ENCODE measurements at regions not wholly inside any gene's neighbourhood (a gene's known extent, or its start where the extent isn't known, plus 50 kb on each side); places are given as distances from the start of the nearest gene placed in this dataset.

DNA sequence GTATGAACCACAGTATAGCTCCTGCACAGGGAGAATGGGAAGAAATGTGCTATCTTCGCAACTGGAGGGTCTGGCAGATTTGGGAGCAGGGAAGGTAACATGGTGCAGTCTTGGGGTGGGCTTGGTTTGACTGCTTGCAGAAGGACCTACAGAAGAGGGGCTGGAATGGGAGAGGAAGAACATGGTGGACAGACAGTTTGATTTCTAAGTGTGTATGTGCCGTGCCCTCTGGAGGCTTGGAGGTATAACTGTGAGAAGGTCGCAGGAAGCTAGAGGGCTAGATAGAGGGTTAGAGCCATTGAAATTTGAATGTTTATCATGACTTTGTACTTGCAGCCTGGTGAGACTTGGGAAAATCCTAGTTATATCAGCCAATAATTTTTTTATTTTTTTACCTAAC lies 169.2 kb downstream of the SQOR start:
- FAIRE-seq (no peak), DNase-seq (ENCODE audit: low read depth, low spot score) (no peak), ATAC-seq (no peak)
- Histone ChIP-seq H3K4me1 (ENCODE audit: control insufficient read depth, insufficient read depth, low read length) (no peaks in the 10 kb centered on the region), H3K4me3 (no peak overlapping the region), H3K36me3 (ENCODE audit: control insufficient read depth in 2 of 2, insufficient read depth in 2 of 2, low read length in 1 of 2) (no peaks in the 10 kb centered on the region), H3K27ac (ENCODE audit: control insufficient read depth, insufficient read depth) (no peak overlapping the region), H3K9me3 (replicated peaks; ENCODE audit: control insufficient read depth, insufficient read depth, low read length) (no peaks in the 10 kb centered on the region), H2AFZ (ENCODE audit: control insufficient read depth, low read depth, low read length) (no peak overlapping the region), H3K79me2 (ENCODE audit: control insufficient read depth, insufficient read depth, low read length) (no peaks in the 10 kb centered on the region), H3K9ac (ENCODE audit: control insufficient read depth, insufficient read depth, low read length) (no peak overlapping the region), H3K4me2 (ENCODE audit: control insufficient read depth, insufficient read depth) (no peak overlapping the region), H3K27me3 (replicated peaks in 1 of 2; ENCODE audit: control insufficient read depth in 2 of 2, insufficient read depth in 2 of 2, low read length in 1 of 2) (no peaks in the 10 kb centered on the region), H4K20me1 (ENCODE audit: control insufficient read depth, insufficient read depth) (no peaks in the 10 kb centered on the region)
- ChIA-PET POLR2A (no interaction called here), CTCF (interaction anchor here (1.0 to 4.6 kb wide), 2 partner anchors 9 to 13 kb away, joined by 3 to 21 read pairs; no protein-coding TSS in a partner anchor), SMC1A (ENCODE audit: uncharacterized antibody, unreplicated experiment) (interaction anchor here (1.9 kb wide), 1 partner anchor 14 kb away, joined by 6 read pairs; no protein-coding TSS in a partner anchor), RAD21 (ENCODE audit: unreplicated experiment) (no interaction called here)
- BruUV-seq (replicated peaks): no TSS peak
- in situ Hi-C loops (cut with MboI): no loop called here
- intact Hi-C loops (cut with micrococcal nuclease; ENCODE audit: unreplicated experiment): no loop called here
- no peak for TF ChIP-seq JUNB (IDR thresholded peaks at IDR 0.05)
- TF ChIP-seq EGR1 (IDR thresholded peaks at IDR 0.05; ENCODE audit: borderline replicate concordance in 1 of 2, low read depth in 2 of 2, low read length in 2 of 2): no peak
- TF ChIP-seq NFXL1 (IDR thresholded peaks at IDR 0.05; ENCODE audit: borderline replicate concordance): no peak
- TF ChIP-seq CREB1 (IDR thresholded peaks at IDR 0.05; ENCODE audit: low read depth): no peak
- TF ChIP-seq CBFB (IDR thresholded peaks at IDR 0.05; ENCODE audit: low read depth): no peak
- TF ChIP-seq, protein P1, sequence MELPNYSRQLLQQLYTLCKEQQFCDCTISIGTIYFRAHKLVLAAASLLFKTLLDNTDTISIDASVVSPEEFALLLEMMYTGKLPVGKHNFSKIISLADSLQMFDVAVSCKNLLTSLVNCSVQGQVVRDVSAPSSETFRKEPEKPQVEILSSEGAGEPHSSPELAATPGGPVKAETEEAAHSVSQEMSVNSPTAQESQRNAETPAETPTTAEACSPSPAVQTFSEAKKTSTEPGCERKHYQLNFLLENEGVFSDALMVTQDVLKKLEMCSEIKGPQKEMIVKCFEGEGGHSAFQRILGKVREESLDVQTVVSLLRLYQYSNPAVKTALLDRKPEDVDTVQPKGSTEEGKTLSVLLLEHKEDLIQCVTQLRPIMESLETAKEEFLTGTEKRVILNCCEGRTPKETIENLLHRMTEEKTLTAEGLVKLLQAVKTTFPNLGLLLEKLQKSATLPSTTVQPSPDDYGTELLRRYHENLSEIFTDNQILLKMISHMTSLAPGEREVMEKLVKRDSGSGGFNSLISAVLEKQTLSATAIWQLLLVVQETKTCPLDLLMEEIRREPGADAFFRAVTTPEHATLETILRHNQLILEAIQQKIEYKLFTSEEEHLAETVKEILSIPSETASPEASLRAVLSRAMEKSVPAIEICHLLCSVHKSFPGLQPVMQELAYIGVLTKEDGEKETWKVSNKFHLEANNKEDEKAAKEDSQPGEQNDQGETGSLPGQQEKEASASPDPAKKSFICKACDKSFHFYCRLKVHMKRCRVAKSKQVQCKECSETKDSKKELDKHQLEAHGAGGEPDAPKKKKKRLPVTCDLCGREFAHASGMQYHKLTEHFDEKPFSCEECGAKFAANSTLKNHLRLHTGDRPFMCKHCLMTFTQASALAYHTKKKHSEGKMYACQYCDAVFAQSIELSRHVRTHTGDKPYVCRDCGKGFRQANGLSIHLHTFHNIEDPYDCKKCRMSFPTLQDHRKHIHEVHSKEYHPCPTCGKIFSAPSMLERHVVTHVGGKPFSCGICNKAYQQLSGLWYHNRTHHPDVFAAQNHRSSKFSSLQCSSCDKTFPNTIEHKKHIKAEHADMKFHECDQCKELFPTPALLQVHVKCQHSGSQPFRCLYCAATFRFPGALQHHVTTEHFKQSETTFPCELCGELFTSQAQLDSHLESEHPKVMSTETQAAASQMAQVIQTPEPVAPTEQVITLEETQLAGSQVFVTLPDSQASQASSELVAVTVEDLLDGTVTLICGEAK (IDR thresholded peaks at IDR 0.05; ENCODE audit: borderline replicate concordance): no peak
- TF ChIP-seq SREBF1 (IDR thresholded peaks at IDR 0.05; ENCODE audit: low read length): no peak
- 15% methylated on average over 3 of the region's 3 CpGs for WGBS (ENCODE audit: insufficient coverage, insufficient replicate concordance, low lambda C conversion rate, missing lambda C conversion rate)

Measured in GM12878 (cell line).